ENCODE measurements at regions not wholly inside any gene's neighbourhood (a gene's known extent, or its start where the extent isn't known, plus 50 kb on each side); places are given as distances from the start of the nearest gene placed in this dataset.
"Not testable (repeated sequence)": the region's sequence is repeated elsewhere in the genome, so short reads cannot be mapped to it uniquely, and the experiment has no call there.

- DNase-seq, result peak; percentile 30
These were observed 248.2 kb downstream of the PARM1 start for GRCh38 chr4:75180790-75181776.

- DNase-seq, result no peak
These were observed 247.3 kb downstream of the PARM1 start for GRCh38 chr4:75180217-75180616.

- DNase-seq, result no peak
These were observed 246.6 kb downstream of the PARM1 start for GRCh38 chr4:75179510-75179909.

GRCh38 chr4:75172551-75172950 is 239.6 kb downstream of the PARM1 start:
- DNase-seq, result no peak

- peak; percentile 54 for DNase-seq
These were observed 236.5 kb downstream of the PARM1 start for GRCh38 chr4:75169427-75169826.

GRCh38 chr4:75169020-75169419 is 236.1 kb downstream of the PARM1 start:
- no peak for DNase-seq

- no peak for DNase-seq
These were observed 235.6 kb downstream of the PARM1 start for GRCh38 chr4:75168548-75168947.

GRCh38 chr4:75165100-75165499 is 232.2 kb downstream of the PARM1 start:
- DNase-seq, result not testable (repeated sequence)

- DNase-seq, result no peak
These were observed 225.5 kb downstream of the PARM1 start for GRCh38 chr4:75158451-75158850.

GRCh38 chr4:75154994-75155393 is 222.1 kb downstream of the PARM1 start:
- no peak for DNase-seq

- DNase-seq, result no peak
These were observed 213.3 kb downstream of the PARM1 start for GRCh38 chr4:75146223-75146622.

GRCh38 chr4:75144475-75144874 is 211.6 kb downstream of the PARM1 start:
- DNase-seq, result no peak

- DNase-seq, result no peak
These were observed 209.9 kb downstream of the PARM1 start for GRCh38 chr4:75142850-75143249.

- no peak for DNase-seq
These were observed 209.5 kb downstream of the PARM1 start for GRCh38 chr4:75142382-75142781.

- DNase-seq, result no peak
These were observed 208.2 kb downstream of the PARM1 start for GRCh38 chr4:75141162-75141561.

- no peak for DNase-seq
These were observed 204.4 kb downstream of the PARM1 start for GRCh38 chr4:75137302-75137701.

GRCh38 chr4:75135068-75135825 is 202.3 kb downstream of the PARM1 start:
- no peak for DNase-seq

- peak; percentile 1 for DNase-seq
These were observed 194.0 kb downstream of the PARM1 start for GRCh38 chr4:75126870-75127269.

GRCh38 chr4:75126058-75126457 is 193.1 kb downstream of the PARM1 start:
- DNase-seq, result no peak

- no peak for DNase-seq
These were observed 189.6 kb downstream of the PARM1 start for GRCh38 chr4:75122424-75123014.

GRCh38 chr4:75118739-75119138 is 185.8 kb downstream of the PARM1 start:
- DNase-seq, result no peak

- DNase-seq, result no peak
These were observed 177.1 kb downstream of the PARM1 start for GRCh38 chr4:75110061-75110460.

Measured in NCI-H69 (cell line).